Endodermal cell (in vitro differentiated cells): ENCODE measurements at regions not wholly inside any gene's neighbourhood (a gene's known extent, or its start where the extent isn't known, plus 50 kb on each side); places are given as distances from the start of the nearest gene placed in this dataset.
"Not testable (repeated sequence)": the region's sequence is repeated elsewhere in the genome, so short reads cannot be mapped to it uniquely, and the experiment has no call there.

Source experiments
- DNase-seq: peaks from one replicate; pipeline ENCODE4 v3.0.0-alpha.2; 2017
- H3K27ac ChIP-seq: 2 replicates; pipeline ENCODE4 v1.5.1; 2013; ENCODE audit warnings: mild to moderate bottlenecking, low read depth, low read length, moderate library complexity
- H3K27me3 ChIP-seq: 2 replicates; pipeline ENCODE4 v1.6.1; 2013; ENCODE audit warnings: mild to moderate bottlenecking, low read length, moderate library complexity; ENCODE audit not compliant: insufficient read depth, control insufficient read depth, poor library complexity, severe bottlenecking
- H3K36me3 ChIP-seq: 2 replicates; pipeline ENCODE4 v1.7.0; 2013; ENCODE audit warnings: mild to moderate bottlenecking, low read length, moderate library complexity; ENCODE audit not compliant: control insufficient read depth, insufficient read depth
- H3K4me1 ChIP-seq: one replicate; pipeline ENCODE4 v1.7.0; 2013; ENCODE audit warnings: low read length; ENCODE audit not compliant: control insufficient read depth, insufficient read depth
- H3K4me3 ChIP-seq: 2 replicates; pipeline ENCODE4 v1.5.1; 2013; ENCODE audit warnings: mild to moderate bottlenecking, low read length, moderate library complexity
- H3K9ac ChIP-seq: 2 replicates; pipeline ENCODE4 v1.6.1; 2013; ENCODE audit warnings: mild to moderate bottlenecking, low read length, moderate library complexity; ENCODE audit not compliant: poor library complexity, severe bottlenecking; ENCODE audit errors: extremely low read depth
- H3K9me3 ChIP-seq: 2 replicates; pipeline ENCODE4 v1.6.1; 2013; ENCODE audit warnings: mild to moderate bottlenecking, low read length, moderate library complexity; ENCODE audit not compliant: control insufficient read depth
- H3K27ac Mint-ChIP-seq: 2 replicates; pipeline ENCODE4 v1.8.0; 2020; ENCODE audit warnings: mixed read lengths
- H3K27me3 Mint-ChIP-seq: 2 replicates; pipeline ENCODE4 v1.8.0; 2021; ENCODE audit warnings: mild to moderate bottlenecking, mixed read lengths; ENCODE audit not compliant: insufficient read depth
- H3K36me3 Mint-ChIP-seq: 2 replicates; pipeline ENCODE4 v1.8.0; 2020; ENCODE audit warnings: low read depth, mixed read lengths
- H3K4me1 Mint-ChIP-seq: 2 replicates; pipeline ENCODE4 v1.8.0; 2020; ENCODE audit warnings: mixed read lengths
- H3K4me3 Mint-ChIP-seq: 2 replicates; pipeline ENCODE4 v1.8.0; 2020; ENCODE audit warnings: mild to moderate bottlenecking, moderate library complexity, mixed read lengths
- H3K9me3 Mint-ChIP-seq: 2 replicates; pipeline ENCODE4 v1.8.0; 2020; ENCODE audit warnings: mild to moderate bottlenecking, mixed read lengths
- WGBS, 2 experiments: methylation state at CpG; one replicate each; pipeline versions ENCODE4 v1.1.5 to v1.1.7; 2013; ENCODE audit warnings: missing lambda C conversion rate in 2 of 2, mixed read lengths in 1 of 2; ENCODE audit not compliant: insufficient coverage in 1 of 2, insufficient read length in 1 of 2; 5-methylcytosine and 5-hydroxymethylcytosine counted together
- TF ChIP-seq, protein P1 (sequence below): fragments of 200-600 bp; sonication (generic); conservative IDR thresholded peaks from 2 replicates; pipeline ENCODE4 v1.5.0; 2021; ENCODE audit warnings: antibody characterized with exemption, mild to moderate bottlenecking

DNA sequence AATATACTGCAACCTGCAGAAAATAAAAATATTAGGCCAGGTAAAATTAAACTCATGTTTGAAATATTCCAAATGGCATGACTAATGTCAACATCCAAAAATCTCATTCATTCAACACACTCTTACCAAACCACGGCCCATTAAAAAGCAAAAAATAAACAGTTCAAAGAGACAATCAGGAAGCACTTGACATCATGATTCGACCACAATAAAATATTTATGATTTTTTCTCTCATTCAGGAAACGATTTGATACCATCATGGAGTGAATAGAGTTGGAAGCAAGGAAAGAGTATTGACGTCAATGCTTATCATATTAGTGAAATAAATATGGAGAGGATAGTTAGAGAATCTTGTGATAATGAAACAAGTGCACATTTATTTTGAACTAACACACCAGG lies 354.1 kb downstream of the KCNJ2 start:
- no peaks in the 10 kb centered on the region for H3K36me3 ChIP-seq
- H3K9me3 ChIP-seq: no peaks in the 10 kb centered on the region
- H3K4me3 ChIP-seq: no peak overlapping the region
- DNase-seq: no peak
- H3K27me3 Mint-ChIP-seq: no peaks in the 10 kb centered on the region
- no peaks in the 10 kb centered on the region for H3K4me1 Mint-ChIP-seq
- H3K4me3 Mint-ChIP-seq: no peak overlapping the region
- H3K27me3 ChIP-seq: no peaks in the 10 kb centered on the region
- no peak overlapping the region for H3K9ac ChIP-seq
- no peaks in the 10 kb centered on the region for H3K36me3 Mint-ChIP-seq
- no peaks in the 10 kb centered on the region for H3K9me3 Mint-ChIP-seq
- 90 to 100% methylated on average over 1 to 4 of the region's 4 CpGs for WGBS, 2 experiments
- H3K27ac ChIP-seq: no peak overlapping the region
- H3K27ac Mint-ChIP-seq: no peak overlapping the region
- TF ChIP-seq, protein P1, sequence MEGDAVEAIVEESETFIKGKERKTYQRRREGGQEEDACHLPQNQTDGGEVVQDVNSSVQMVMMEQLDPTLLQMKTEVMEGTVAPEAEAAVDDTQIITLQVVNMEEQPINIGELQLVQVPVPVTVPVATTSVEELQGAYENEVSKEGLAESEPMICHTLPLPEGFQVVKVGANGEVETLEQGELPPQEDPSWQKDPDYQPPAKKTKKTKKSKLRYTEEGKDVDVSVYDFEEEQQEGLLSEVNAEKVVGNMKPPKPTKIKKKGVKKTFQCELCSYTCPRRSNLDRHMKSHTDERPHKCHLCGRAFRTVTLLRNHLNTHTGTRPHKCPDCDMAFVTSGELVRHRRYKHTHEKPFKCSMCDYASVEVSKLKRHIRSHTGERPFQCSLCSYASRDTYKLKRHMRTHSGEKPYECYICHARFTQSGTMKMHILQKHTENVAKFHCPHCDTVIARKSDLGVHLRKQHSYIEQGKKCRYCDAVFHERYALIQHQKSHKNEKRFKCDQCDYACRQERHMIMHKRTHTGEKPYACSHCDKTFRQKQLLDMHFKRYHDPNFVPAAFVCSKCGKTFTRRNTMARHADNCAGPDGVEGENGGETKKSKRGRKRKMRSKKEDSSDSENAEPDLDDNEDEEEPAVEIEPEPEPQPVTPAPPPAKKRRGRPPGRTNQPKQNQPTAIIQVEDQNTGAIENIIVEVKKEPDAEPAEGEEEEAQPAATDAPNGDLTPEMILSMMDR: no peak
- no peaks in the 10 kb centered on the region for H3K4me1 ChIP-seq

DNA sequence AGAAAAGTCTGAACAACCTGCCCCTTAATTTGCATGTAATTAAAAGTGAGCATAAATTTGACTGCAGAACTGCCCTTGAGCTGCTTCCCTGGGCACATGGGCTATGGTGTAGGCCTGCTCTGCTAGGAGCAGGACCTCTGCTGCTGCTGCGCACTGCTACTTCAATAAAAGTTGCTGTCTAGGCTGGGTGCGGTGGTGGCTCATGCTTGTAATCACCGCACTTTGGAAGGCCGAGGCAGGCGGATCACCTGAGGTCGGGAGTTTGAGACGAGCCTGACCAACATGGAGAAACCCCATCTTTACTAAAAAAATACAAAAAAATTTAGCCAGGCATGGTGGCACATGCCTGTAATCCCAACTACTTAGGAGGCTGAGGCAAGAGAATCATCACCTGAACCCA lies 355.7 kb downstream of the KCNJ2 start:
- H3K36me3 Mint-ChIP-seq, H3K27ac Mint-ChIP-seq, H3K27me3 ChIP-seq, H3K4me3 Mint-ChIP-seq, H3K4me1 ChIP-seq, H3K9me3 Mint-ChIP-seq, H3K4me1 Mint-ChIP-seq, H3K4me3 ChIP-seq, H3K9me3 ChIP-seq, DNase-seq, H3K36me3 ChIP-seq, H3K27ac ChIP-seq, H3K27me3 Mint-ChIP-seq, H3K9ac ChIP-seq: not testable (repeated sequence)
- WGBS, 2 experiments: 99 to 100% methylated on average over 2 to 7 of the region's 7 CpGs

DNA sequence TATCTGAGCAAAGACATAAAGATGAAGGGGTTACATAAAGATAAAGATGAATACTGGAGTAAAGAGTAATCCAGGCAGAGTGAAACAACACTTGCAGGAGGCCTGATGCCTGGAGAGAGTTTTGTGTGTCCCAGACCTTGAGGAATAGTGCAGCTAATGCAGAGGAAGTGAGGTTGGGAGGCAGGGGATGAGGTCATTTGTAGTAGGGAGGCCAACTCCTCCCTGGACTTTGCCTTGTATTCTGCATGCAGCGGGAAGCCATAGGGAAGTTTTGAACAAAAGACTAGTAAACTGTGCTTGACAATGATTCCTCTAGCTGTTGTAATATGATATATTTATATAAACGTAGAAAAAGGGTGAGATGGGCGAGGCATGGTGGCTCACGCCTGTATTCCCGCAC lies 356.6 kb downstream of the KCNJ2 start:
- no peak for DNase-seq
- no peaks in the 10 kb centered on the region for H3K4me1 Mint-ChIP-seq
- no peaks in the 10 kb centered on the region for H3K4me1 ChIP-seq
- H3K4me3 ChIP-seq: no peak overlapping the region
- H3K27ac Mint-ChIP-seq: no peak overlapping the region
- H3K4me3 Mint-ChIP-seq: no peak overlapping the region
- H3K9me3 Mint-ChIP-seq: no peaks in the 10 kb centered on the region
- no peaks in the 10 kb centered on the region for H3K27me3 ChIP-seq
- no peaks in the 10 kb centered on the region for H3K9me3 ChIP-seq
- no peaks in the 10 kb centered on the region for H3K27me3 Mint-ChIP-seq
- TF ChIP-seq, protein P1: no peak
- no peak overlapping the region for H3K27ac ChIP-seq
- 88 to 97% methylated on average over 5 of the region's 5 CpGs for WGBS, 2 experiments
- H3K36me3 ChIP-seq: no peaks in the 10 kb centered on the region
- no peaks in the 10 kb centered on the region for H3K36me3 Mint-ChIP-seq
- no peak overlapping the region for H3K9ac ChIP-seq

DNA sequence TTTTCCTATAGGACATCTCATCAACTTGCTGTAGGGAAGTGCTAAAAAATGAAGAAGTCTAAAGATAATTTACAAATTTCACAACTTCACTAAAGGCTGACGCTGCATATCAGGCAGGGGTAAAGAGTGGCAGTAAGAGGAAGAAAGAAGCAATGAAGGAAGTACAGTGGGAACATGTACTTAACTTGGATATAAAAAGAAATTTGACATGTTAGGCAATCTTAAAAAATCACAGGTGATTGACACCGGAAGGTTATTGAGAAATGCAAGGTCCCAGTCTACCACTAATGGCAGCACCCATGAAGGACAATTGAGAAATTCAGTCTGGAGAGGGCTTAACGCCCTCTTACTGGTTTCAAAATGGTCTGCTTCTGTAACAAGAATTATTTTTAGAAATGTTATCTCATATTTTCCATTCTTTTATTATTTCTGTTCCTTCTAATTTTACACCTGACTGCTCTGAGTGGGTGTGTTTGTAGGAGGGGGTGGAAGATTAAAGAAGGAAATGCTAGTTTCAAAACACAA lies 358.1 kb downstream of the KCNJ2 start:
- H3K27me3 ChIP-seq: no peaks in the 10 kb centered on the region
- H3K27ac Mint-ChIP-seq: peak overlapping the region; percentile 3
- DNase-seq: no peak
- H3K4me3 ChIP-seq: no peak overlapping the region
- H3K4me3 Mint-ChIP-seq: no peak overlapping the region
- no peak overlapping the region for H3K9ac ChIP-seq
- no peak overlapping the region for H3K27ac ChIP-seq
- no peaks in the 10 kb centered on the region for H3K9me3 Mint-ChIP-seq
- H3K27me3 Mint-ChIP-seq: no peaks in the 10 kb centered on the region
- TF ChIP-seq, protein P1: no peak
- no peaks in the 10 kb centered on the region for H3K36me3 ChIP-seq
- 90 to 95% methylated on average over 1 to 3 of the region's 3 CpGs for WGBS, 2 experiments
- no peaks in the 10 kb centered on the region for H3K9me3 ChIP-seq
- no peaks in the 10 kb centered on the region for H3K36me3 Mint-ChIP-seq
- H3K4me1 ChIP-seq: no peaks in the 10 kb centered on the region
- no peaks in the 10 kb centered on the region for H3K4me1 Mint-ChIP-seq
